ENCODE measurements at regions not wholly inside any gene's neighbourhood (a gene's known extent, or its start where the extent isn't known, plus 50 kb on each side); places are given as distances from the start of the nearest gene placed in this dataset.

- H3K79me2 ChIP-seq (ENCODE audit: insufficient read depth, low read length) = no peaks in the 10 kb centered on the region
- no peak overlapping the region for H3K27ac ChIP-seq (ENCODE audit: low read depth, low read length)
- H3K9ac ChIP-seq (ENCODE audit: low read length) = no peak overlapping the region
- no peak for FAIRE-seq
- H4K20me1 ChIP-seq (ENCODE audit: insufficient read depth, low read length) = no peaks in the 10 kb centered on the region
- H3K4me3 ChIP-seq (ENCODE audit: insufficient read depth, low read depth, low read length) = no peak overlapping the region
- TF ChIP-seq EZH2 (IDR thresholded peaks at IDR 0.05; ENCODE audit: insufficient read depth, low read length) = no peak
- TF ChIP-seq, protein P1, sequence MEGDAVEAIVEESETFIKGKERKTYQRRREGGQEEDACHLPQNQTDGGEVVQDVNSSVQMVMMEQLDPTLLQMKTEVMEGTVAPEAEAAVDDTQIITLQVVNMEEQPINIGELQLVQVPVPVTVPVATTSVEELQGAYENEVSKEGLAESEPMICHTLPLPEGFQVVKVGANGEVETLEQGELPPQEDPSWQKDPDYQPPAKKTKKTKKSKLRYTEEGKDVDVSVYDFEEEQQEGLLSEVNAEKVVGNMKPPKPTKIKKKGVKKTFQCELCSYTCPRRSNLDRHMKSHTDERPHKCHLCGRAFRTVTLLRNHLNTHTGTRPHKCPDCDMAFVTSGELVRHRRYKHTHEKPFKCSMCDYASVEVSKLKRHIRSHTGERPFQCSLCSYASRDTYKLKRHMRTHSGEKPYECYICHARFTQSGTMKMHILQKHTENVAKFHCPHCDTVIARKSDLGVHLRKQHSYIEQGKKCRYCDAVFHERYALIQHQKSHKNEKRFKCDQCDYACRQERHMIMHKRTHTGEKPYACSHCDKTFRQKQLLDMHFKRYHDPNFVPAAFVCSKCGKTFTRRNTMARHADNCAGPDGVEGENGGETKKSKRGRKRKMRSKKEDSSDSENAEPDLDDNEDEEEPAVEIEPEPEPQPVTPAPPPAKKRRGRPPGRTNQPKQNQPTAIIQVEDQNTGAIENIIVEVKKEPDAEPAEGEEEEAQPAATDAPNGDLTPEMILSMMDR (IDR thresholded peaks at IDR 0.05; ENCODE audit: insufficient read depth, low read depth, low read length) = no peak
- no peak for DNase-seq (ENCODE audit: low read depth)
- H3K9me3 ChIP-seq (ENCODE audit: insufficient read depth, low read depth, low read length) = no peaks in the 10 kb centered on the region
- H3K4me1 ChIP-seq (ENCODE audit: insufficient read depth, low read length) = no peaks in the 10 kb centered on the region
- H3K36me3 ChIP-seq (ENCODE audit: insufficient read depth, low read length) = no peaks in the 10 kb centered on the region
- no peaks in the 10 kb centered on the region for H3K27me3 ChIP-seq (ENCODE audit: insufficient read depth, low read length)
- no peak overlapping the region for H3K4me2 ChIP-seq (ENCODE audit: low read length)
- H3K27ac Mint-ChIP-seq (ENCODE audit: unreplicated experiment) = no peak overlapping the region
- H3K4me3 Mint-ChIP-seq (ENCODE audit: unreplicated experiment) = no peak overlapping the region
- H3K36me3 Mint-ChIP-seq (ENCODE audit: low read depth, unreplicated experiment) = no peaks in the 10 kb centered on the region
- H2AFZ ChIP-seq (ENCODE audit: low read depth, low read length) = no peak overlapping the region
- H3K27me3 Mint-ChIP-seq (ENCODE audit: low read depth, unreplicated experiment) = peaks cover 3% of the 10 kb centered on the region
- no peaks in the 10 kb centered on the region for H3K4me1 Mint-ChIP-seq (ENCODE audit: low read depth, unreplicated experiment)
- H3K9me3 Mint-ChIP-seq (ENCODE audit: unreplicated experiment) = peaks cover 17% of the 10 kb centered on the region
Measured at GRCh38 chr13:30081331-30081730, 226.0 kb downstream of the KATNAL1 start.

DNA sequence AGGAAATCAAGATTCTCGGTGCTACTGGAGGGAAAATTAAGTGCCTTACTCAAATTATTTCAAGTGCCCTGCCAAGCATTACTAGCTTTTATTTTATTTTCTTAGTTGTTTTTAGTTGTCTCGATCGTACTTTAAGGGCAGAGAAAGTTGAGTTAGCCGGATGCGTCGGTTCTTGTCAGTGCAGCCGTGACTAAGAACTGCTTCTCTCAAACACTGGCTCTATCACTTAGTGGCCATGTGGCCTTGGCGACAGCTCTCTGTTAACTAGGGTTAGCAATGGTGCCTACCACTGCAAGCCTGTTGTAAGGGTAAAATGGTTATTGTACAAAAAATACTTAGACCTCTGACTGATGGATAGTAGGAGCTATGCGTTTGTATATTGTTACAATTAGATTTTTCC is 227.8 kb downstream of the KATNAL1 start:
- no peaks in the 10 kb centered on the region for H3K9me3 ChIP-seq (ENCODE audit: insufficient read depth, low read depth, low read length)
- FAIRE-seq (no peak), DNase-seq (ENCODE audit: low read depth) (no peak)
- no peak overlapping the region for H3K4me2 ChIP-seq (ENCODE audit: low read length)
- H3K27ac ChIP-seq (ENCODE audit: low read depth, low read length) = no peak overlapping the region
- no peaks in the 10 kb centered on the region for H3K36me3 ChIP-seq (ENCODE audit: insufficient read depth, low read length)
- peaks cover 4% of the 10 kb centered on the region for H3K27me3 Mint-ChIP-seq (ENCODE audit: low read depth, unreplicated experiment)
- H2AFZ ChIP-seq (ENCODE audit: low read depth, low read length) = no peak overlapping the region
- TF ChIP-seq EZH2 (IDR thresholded peaks at IDR 0.05; ENCODE audit: insufficient read depth, low read length) = no peak
- TF ChIP-seq, protein P1 (IDR thresholded peaks at IDR 0.05; ENCODE audit: insufficient read depth, low read depth, low read length) = no peak
- H3K4me1 ChIP-seq (ENCODE audit: insufficient read depth, low read length) = no peaks in the 10 kb centered on the region
- no peak overlapping the region for H3K27ac Mint-ChIP-seq (ENCODE audit: unreplicated experiment)
- H3K79me2 ChIP-seq (ENCODE audit: insufficient read depth, low read length) = no peaks in the 10 kb centered on the region
- no peaks in the 10 kb centered on the region for H3K36me3 Mint-ChIP-seq (ENCODE audit: low read depth, unreplicated experiment)
- H3K4me1 Mint-ChIP-seq (ENCODE audit: low read depth, unreplicated experiment) = no peaks in the 10 kb centered on the region
- H4K20me1 ChIP-seq (ENCODE audit: insufficient read depth, low read length) = no peaks in the 10 kb centered on the region
- no peak overlapping the region for H3K4me3 ChIP-seq (ENCODE audit: insufficient read depth, low read depth, low read length)
- no peaks in the 10 kb centered on the region for H3K27me3 ChIP-seq (ENCODE audit: insufficient read depth, low read length)
- H3K9me3 Mint-ChIP-seq (ENCODE audit: unreplicated experiment) = peaks cover 15% of the 10 kb centered on the region
- H3K4me3 Mint-ChIP-seq (ENCODE audit: unreplicated experiment) = no peak overlapping the region
- no peak overlapping the region for H3K9ac ChIP-seq (ENCODE audit: low read length)

DNA sequence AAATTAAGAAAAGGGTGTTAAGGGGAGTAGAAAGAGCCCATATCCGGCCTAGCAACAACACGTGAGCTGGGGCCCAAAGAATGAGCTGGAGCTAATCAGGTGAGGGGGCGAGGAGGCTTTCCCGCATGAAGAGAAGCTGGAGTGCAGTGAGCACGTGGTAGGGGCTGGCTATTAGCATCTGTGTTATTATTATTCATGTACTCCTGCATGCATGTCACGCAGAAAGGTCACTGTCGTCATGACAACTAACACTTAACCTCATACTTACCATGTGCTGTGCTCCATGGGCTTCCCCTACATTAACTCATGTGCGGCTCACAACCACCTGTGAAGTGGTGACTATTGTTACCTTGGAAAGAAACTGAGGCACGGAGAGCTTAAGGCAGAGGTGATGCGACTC is 227.6 kb upstream of the UBL3 start:
- H3K9me3 ChIP-seq (ENCODE audit: insufficient read depth, low read depth, low read length) = no peaks in the 10 kb centered on the region
- H2AFZ ChIP-seq (ENCODE audit: low read depth, low read length) = no peak overlapping the region
- TF ChIP-seq, protein P1 (IDR thresholded peaks at IDR 0.05; ENCODE audit: insufficient read depth, low read depth, low read length) = no peak
- TF ChIP-seq EZH2 (IDR thresholded peaks at IDR 0.05; ENCODE audit: insufficient read depth, low read length) = no peak
- Mint-ChIP-seq H3K4me3 (ENCODE audit: unreplicated experiment) (no peak overlapping the region), H3K27ac (ENCODE audit: unreplicated experiment) (no peak overlapping the region), H3K9me3 (ENCODE audit: unreplicated experiment) (peaks cover 15% of the 10 kb centered on the region), H3K36me3 (ENCODE audit: low read depth, unreplicated experiment) (no peaks in the 10 kb centered on the region), H3K4me1 (ENCODE audit: low read depth, unreplicated experiment) (no peaks in the 10 kb centered on the region), H3K27me3 (ENCODE audit: low read depth, unreplicated experiment) (peaks cover 4% of the 10 kb centered on the region)
- H3K4me1 ChIP-seq (ENCODE audit: insufficient read depth, low read length) = no peaks in the 10 kb centered on the region
- H3K36me3 ChIP-seq (ENCODE audit: insufficient read depth, low read length) = no peaks in the 10 kb centered on the region
- no peaks in the 10 kb centered on the region for H3K79me2 ChIP-seq (ENCODE audit: insufficient read depth, low read length)
- no peak overlapping the region for H3K4me2 ChIP-seq (ENCODE audit: low read length)
- FAIRE-seq (no peak), DNase-seq (ENCODE audit: low read depth) (no peak)
- no peaks in the 10 kb centered on the region for H4K20me1 ChIP-seq (ENCODE audit: insufficient read depth, low read length)
- H3K9ac ChIP-seq (ENCODE audit: low read length) = no peak overlapping the region
- no peak overlapping the region for H3K27ac ChIP-seq (ENCODE audit: low read depth, low read length)
- no peak overlapping the region for H3K4me3 ChIP-seq (ENCODE audit: insufficient read depth, low read depth, low read length)
- no peaks in the 10 kb centered on the region for H3K27me3 ChIP-seq (ENCODE audit: insufficient read depth, low read length)

All from astrocyte (in vitro differentiated cells and primary cell).